NCI-H2227 treated with DMSO at 0.1 percent for 48 hours (cell line): ENCODE measurements at regions not wholly inside any gene's neighbourhood (a gene's known extent, or its start where the extent isn't known, plus 50 kb on each side); places are given as distances from the start of the nearest gene placed in this dataset.
"Not testable (repeated sequence)": the region's sequence is repeated elsewhere in the genome, so short reads cannot be mapped to it uniquely, and the experiment has no call there.

Source experiments
- DNase-seq: peaks from one replicate; lab custom pipeline; 2025; lab: John Stamatoyannopoulos, UW

DNA sequence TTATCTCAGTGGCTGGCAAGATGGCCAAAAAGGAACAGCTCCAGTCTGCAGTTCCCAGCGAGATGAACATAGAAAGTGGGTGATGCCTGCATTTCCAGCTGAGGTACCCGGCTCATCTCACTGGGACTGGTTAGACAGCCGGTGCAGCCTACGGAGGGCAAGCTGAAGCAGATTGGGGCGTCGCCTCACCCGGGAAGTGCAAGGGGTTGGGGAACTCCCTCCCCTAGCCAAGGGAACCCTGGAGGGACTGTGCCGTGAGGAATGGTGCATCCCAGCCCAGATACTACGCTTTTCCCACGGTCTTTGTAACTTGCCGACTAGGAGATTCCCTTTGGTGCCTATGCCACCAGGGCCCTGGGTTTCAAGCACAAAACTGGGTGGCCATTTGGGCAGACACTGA is 324.7 kb downstream of the GJA1 start:
- DNase-seq: no peak

DNA sequence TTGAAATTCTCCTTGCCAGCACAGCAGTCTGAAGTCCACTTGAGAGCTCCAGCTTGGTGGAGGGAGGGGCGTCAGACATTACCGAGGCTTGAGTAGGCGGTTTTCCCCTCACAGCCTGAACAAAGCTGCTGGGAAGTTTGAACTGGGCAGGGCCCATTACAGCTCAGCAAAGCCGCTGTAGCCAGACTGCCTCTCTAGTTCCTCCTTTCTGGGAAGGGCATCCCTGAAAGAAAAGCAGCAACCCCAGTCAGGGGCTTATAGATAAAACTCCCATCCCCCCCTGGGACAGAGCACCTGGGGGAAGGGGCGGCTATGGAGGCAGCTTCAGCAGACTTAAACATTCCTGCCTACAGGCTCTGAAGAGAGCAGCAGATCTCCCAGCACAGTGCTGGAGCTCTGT is 325.3 kb downstream of the GJA1 start:
- DNase-seq: no peak

DNA sequence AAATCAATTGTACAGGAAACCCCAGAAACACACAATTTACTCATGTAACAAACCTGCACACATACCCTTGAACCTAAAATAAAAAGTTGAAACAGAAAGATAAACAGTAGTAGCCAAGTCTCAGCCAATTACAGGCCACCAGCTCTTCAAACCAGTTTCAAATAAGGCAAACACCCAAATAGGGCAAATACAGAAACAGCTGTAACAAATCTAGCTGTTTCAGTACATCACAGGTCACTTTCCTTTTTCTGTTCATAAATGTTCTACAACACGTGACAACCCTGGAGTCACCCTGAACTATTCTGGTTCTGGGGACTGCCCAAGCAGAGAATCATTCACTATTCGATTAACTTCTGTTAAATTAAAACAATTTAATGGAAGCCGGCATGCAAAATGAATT is 329.0 kb downstream of the GJA1 start:
- no peak for DNase-seq

DNA sequence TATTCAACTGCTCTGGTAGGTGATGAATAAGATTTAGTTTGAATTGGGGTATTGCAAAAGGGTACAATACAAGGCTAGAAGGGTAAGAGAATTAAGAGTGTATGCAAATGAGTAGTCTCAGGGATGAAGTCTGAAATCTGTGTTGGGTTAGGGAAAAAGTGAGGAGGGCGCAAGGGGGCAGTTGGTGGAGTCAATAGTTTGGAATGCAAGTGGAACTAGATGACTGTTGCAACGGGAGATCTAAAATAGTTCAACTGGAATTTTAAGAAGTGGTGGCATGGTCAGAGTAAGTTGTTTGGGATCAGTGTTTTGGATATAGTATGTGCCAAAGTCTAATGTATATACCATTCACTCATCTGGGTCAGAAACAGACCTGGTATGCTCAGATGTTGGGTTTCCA is 329.6 kb downstream of the GJA1 start:
- DNase-seq: no peak

DNA sequence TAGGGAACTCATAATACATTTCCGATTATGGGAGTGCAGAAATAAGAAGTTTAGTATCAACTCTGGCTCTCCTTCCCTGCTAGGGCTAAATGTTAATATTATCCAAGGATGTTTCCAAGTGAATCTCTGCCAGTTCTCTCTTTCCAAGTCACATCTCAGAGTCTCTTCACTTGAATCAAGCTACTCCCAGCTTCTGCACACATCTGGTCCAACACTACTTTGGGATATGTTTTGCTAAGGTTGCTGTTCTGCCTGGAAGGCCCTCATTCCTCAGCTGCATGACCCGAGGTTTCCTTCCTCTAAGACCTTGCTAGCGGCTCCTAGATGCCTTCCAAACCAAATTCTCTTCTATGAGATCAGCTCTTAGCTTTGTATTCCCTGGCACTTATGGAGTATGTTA is 331.8 kb downstream of the GJA1 start:
- no peak for DNase-seq

DNA sequence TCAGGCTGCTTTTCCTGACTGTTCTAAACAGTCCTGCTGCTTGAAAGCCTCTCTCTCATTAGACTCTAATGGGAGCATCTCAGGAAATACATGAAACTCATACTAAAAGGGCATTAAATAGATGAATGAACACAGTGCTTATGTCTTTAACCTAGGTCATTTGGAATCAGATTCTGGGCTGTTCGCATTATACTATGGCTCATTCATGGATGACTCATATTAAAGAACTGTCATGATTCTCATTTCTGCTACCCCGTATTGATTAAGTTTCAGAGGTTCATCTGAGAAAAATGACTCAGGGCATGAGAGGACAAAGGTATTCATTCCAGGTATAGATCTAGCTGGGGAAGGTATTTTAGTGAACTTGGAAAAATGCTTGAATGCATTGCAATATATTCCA is 335.5 kb downstream of the GJA1 start:
- peak; percentile 38 for DNase-seq

DNA sequence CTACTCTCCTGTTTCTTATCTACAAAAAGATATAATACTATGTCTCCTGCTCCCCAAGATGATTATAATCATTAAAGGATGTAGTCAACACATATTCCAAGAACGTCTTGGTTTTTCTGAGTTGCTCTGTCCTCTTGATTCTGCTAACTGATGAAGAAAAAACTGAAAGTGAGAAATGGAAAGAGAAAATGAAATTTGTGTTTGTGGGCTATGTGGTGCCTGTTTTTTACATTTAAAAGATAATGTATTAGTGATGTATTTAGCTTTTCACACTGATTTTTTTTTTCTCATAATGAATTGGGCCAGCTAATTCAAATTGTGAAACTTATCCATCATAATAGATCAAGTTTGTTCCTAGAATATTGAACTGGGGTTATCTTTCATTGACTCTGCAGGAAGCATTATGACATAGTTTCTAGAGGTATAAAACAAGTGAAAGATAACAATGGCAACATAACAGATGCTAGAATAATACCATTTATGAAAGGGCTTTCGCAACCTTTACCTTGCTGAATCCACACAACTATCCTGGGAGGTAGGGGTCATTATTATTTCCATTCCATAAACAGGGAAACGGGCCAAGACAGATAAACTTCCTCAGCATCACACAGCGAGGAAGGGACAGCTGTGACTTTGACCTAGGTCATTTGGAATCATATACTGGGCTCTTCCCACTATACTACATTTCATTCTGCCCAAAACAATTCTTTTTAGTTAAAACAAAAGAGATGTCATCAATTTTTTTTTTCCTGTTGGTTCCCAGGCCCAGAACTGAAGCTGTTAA is 336.7 kb downstream of the GJA1 start:
- DNase-seq: no peak

DNA sequence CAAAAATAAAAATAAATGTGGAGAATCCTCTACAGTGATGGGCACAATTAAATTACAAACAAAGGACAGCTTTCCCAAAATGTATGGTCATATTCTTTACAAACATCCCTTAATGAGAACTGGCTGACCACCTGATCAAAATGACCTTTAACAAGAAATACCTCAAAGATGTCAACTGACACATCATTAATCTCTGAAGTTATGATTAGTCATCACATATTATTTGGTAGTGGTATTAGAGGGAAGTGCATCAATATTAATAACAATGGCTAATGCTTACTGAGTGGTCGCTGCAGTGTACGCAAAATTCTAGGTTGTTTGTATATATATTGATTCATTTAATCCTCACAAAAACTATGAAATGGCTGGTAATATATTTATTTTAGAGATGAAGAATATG is 340.6 kb downstream of the GJA1 start:
- no peak for DNase-seq

DNA sequence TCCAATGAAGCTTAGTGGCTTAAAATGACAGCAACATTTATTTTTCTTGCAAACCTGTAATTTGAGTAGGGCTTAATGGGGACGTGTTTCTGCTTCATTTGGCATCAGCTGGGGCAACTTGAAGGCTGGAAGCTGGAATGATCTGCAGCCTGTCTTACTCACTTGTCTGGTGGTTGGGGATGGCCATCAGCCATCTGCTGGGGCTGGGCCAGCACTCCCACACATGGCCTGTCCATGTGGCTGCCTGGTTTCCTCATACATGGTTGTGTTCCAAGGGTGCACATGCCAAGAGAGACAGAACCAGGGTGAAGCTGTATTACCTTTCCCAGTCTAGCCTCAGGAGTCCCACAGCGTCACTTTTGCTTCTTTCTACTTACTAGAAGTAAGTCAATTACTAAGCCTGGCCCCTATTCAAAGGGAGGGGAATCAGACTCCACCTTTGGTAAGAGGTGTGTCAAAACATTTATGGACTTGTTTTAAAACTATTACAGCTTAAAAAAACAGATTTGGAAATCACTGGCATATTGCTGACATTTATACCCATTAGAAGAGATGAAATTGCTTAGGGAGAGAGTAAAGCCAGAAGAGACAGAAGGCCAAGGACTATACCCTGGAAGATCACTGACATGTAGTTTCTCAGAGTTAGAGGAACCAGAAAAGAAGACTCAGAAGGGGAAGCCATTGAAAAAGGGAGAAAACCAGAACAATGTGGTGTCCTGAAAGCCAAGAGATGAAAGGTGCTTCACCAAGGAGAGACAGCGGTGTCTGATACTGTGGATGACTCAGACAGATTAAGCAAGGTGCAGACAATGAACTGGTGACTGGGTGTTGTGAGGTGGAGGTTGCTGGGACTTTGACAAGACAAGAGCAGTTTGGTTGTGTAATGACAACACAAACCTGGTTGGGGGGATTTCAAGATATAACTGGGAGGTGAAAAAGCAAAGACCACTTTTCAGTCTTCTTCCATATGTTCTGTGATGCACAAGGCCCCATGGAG is 345.2 kb downstream of the GJA1 start:
- peak; percentile 73 for DNase-seq

DNA sequence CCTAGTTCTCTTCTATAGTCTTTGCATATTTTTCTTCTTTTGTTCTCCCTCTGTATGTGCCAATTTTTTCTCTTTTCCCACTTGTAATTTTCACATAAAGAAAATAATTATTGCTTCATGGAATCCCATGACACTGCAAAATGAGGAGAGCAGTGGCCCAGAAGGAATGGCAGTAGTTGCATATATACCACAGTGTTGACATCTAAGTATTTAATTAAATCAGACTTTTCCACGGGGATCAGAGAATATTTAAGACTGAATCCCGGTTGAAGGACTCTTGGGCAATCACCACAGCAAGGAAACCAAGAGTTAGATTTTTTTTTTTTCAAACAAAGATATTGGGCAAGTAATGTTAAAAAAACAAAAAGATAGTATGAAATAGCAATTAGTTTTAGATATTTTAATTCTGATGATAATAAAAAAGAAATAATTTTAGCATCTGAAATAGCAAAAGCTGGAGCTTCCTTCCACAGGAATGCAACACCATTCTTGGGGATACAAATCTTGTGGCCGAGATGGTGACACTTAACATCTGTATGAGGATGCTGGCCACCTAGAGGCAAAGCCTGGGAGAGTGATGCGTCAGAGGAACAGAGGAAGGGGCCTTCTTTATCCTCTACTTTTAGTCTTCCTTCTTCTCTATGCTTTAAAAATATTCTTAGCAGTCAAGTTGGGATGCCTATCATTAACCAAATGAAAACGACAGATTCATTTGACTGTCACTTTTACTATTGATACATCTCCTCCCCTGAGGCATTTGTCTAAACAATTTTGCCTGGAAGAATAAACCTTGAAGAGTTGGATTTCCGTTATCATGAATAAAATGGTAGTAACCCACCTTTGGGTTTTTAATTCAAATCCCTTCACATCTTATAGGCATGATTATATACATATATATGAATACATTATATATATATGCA is 356.2 kb downstream of the GJA1 start:
- DNase-seq: no peak

DNA sequence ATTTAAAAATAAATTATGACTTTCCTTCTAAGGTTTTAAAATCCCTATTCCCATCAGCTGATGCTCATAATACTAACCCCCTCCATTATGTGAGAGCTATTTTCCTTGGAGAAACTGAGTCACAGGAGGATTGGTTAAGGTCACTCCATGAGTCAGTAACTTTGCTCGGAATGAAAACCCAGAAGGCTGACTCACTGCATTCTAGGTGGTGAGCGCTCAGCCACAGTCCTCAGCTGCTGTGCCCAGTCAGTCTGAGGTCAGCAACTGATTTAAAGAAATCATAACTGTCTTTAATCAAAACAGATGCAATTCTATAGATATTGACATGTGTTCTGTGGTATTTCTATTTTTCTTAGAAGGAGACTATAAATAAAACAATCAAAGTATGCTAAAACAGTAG is 359.2 kb downstream of the GJA1 start:
- DNase-seq: no peak

DNA sequence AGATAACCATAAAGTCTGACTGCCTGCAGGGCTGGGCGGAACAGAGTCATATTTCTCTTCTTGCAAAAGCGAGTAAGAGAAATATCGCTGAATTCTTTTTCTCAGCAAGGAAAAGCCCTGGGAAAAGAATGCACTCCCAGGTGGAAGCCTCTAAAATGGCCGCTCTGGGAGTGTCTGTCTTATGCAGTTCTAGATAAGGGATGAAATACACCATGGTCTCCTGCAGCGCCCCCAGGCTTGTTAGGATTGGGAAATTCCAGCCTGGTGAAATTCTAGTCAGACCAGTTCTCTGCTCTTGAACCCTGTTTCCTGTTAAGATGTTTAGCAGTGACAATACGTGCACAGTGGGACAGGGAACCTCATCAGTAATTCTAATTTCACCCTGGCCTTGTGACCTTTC is 362.2 kb downstream of the GJA1 start:
- not testable (repeated sequence) for DNase-seq

DNA sequence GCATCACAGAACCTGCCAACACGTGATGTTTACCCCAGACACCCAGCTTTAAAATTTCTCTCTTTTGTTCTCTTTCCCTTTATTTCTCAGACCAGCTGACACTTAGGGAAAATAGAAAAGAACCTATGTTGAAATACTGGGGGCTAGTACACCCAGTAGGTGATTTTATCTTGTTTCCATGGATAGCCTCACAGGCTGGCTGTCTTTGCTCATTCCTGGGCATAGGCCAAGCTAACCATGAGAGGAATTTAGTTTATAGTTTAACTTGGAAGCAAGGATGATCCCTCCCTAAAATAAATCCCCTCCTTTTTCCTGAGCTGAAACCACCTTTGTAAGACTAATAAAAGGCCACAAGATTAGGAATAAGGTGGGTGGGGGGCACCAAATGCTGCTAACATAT is 362.7 kb downstream of the GJA1 start:
- DNase-seq: not testable (repeated sequence)

DNA sequence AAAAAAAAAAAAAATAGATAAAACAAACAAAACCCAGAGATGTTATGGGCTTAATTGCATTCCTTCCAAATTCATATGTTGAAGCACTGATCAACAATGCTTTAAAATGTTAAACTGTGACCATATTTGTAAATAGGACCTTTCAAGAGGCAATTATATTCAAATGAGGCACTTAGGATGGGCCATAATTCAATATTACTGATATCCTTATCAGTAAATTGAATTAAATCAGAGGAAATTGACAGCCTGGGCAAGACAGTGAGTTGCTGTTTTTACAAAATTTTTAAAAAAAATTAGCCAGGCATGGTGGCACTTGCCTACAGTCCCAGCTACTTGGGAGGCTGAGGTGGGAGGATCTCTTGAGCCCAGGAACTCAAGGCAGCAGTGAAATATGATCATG is 364.1 kb downstream of the GJA1 start:
- DNase-seq: no peak

DNA sequence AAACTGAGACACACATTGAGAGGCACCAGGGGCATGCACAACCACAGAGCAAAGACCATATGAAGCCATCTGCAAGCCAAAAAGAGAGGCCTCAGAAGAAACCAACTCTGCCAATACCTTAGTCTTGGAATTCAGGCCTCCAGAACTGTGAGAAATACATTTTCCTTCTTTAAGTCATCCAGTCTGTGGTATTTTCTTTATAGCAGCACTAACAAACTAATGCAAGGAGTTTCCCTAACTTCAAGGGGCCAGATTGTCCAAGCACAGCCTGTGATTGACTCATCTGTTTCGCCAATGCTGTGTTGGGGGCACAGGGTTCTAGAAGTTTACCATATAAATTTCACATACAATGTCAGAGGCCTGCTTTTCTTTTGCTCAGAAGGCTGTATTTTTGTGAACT is 364.6 kb downstream of the GJA1 start:
- DNase-seq: no peak

DNA sequence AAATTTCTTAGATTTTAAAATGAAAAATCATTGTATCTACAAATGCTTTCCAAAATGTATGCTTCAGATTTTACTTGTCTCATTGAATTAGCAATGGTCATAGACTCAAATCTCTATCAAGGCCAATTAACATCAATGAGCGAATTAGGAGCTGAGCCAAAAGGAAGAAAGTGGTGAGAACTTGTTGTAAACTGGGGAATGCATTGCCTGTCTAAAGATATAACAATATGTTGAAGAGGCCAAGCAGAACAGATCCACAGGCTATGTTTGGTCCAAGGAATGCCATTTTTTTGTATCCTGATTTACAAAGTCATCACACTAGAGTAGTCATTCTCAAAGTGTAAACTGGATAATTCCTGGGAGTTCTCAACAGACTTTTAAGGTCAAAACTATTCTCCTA is 370.7 kb downstream of the GJA1 start:
- DNase-seq: no peak

DNA sequence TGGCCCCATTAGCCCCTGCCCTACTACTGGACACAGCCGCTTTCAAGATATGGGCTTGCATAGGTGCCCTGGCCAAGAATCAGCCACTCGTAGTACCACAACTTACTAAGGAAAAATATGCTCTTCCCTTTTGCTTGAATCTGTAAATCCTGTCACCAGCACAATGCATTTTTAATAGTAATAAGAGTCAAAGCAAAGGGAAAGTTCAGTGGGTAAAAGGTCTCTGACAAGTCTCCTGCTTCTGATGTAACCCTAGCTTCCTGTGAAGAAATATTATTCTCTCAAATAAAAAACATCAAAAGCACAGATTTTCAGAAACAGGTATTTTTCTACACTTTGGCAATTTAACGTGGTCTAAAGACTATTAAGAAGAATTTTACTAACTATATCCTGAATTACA is 373.8 kb downstream of the GJA1 start:
- DNase-seq: no peak

DNA sequence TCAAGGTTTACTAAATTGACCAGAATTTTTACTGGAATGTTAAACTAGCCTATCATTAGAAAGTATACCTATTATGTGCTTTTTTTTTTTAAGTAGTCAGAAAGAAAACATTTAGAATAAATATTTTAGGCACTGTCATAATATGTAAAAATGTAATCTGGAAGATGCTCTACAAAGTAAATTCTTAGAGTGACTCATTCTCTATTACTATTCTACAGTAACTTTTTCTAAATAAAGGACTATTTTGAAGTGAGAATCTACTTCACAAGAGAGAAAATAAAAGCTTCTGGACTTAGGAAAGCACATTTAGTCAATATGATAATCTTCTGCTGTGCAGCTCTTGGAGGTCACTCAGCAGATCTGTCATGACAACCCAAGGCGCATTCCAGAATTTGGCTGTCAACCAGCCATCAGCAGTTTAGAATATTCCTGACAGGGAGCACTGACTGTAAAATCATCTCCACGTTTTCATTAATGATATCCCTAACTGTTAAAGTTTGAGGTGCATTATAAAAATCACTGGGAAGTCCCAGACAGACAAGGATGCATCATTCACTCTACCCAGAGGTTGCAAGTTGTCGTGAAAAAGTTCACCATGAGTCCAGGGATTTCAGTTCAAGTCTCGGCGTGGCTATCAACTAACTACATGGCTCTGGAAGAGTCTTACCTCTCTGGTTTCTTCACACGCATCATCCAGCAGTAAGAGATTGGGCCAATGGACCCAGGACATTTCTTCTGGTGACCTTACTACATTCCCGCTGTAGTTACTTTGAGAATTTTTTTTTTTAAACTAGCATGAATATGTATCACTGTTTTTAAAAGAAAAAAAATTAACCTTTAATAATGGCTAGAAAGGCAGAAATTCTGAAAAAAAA is 374.9 kb downstream of the GJA1 start:
- no peak for DNase-seq

DNA sequence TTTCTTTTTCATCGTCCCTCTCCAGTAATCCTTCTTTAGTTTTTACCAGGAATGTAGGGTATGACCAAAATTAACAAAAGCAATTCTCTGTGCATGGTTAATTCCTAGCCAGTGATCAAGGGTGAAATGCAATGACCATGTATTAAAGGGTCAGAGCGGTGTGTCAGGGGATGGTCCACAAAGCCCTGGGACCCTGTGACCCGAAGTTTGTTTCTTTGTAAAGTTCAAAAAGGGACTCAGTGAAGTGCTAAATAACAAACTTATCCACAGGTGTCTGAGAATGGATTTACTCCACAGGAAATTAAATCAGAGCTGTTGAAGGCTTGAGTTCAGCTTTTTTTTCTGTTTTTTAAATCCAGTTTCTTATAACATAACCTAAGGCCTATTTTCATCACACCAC is 375.7 kb downstream of the GJA1 start:
- no peak for DNase-seq

DNA sequence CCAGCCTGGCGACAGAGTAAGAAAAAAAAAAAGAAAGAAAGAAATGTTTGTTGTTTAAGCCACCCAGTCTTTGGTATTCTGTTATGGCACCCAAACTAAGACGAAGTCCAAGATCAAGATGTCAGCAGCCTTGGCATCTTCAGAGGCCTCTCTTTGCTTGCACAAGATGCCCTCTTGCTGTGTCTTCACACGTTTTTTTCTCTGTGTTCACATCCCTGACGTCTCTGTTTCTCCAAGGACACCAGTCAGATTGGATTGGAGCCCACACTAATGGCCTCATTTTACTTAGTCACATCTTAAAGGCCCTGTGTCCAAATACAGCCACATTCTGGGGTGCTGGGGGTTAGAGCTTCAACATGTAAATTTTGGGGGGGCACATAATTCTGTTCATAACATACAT is 380.9 kb downstream of the GJA1 start:
- DNase-seq: no peak

DNA sequence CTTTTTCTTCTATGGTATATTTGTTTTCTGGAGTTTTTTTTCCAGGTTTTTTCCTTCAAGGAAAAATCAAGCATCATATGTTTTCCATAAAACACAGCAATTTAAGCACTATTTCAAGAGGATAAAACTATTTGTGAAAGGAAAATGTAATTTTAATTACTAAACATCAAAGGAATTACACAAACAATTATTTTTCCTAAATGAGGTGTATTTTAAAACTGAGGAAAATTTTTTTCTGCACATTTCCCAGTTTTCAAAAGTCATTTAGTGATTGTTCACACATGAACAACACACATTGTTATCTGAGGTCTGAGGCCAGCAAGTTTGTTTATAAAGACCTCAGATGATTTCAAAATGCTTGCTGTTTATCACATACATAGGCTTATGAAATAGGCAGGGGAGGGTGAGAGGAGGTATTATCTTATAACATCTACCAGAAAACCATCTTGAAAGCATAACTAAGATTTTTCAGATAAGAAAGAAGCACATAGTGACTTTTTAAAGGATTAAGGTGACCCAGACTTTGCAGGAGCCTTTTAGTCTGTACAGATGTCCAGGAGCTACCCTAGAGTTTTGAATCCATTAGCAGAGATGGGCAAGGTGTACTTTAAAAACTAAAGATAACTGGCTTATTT is 381.6 kb downstream of the GJA1 start:
- DNase-seq: no peak
